ENCODE measurements at regions not wholly inside any gene's neighbourhood (a gene's known extent, or its start where the extent isn't known, plus 50 kb on each side); places are given as distances from the start of the nearest gene placed in this dataset.

DNA sequence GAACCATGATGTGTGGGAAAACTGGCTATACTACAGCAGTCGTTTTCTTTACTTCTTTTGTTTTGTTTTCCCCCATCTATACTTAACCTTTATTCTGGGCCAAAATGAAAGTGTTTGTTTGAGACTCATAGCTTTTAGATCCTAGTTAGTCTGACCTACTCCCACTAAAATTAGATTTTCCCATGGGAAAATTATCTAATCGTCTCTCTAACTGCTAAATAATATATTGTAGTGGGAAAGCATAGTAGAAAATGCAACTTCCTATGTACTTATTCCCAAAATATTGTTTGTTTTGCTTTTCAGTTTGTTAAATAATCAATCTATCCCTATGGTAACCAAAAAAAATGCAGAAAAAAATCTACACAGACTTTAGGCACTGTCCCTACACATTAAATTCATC is 96.6 kb downstream of the NOC3L start:
- no peak for TF ChIP-seq SPI1 (IDR thresholded peaks at IDR 0.05; ENCODE audit: borderline replicate concordance, low read depth)
- no peak for TF ChIP-seq REST (IDR thresholded peaks at IDR 0.05; ENCODE audit: insufficient replicate concordance, low read depth)
- TF ChIP-seq GABPA (IDR thresholded peaks at IDR 0.05; ENCODE audit: low read depth): no peak
- H3K4me3 ChIP-seq (replicated peaks; ENCODE audit: insufficient read depth, low read length): no peak overlapping the region
- no peak for DNase-seq (ENCODE audit: low read depth in 1 of 2, low spot score in 1 of 2)
- no peaks in the 10 kb centered on the region for H3K27me3 ChIP-seq (ENCODE audit: insufficient read depth, poor library complexity, severe bottlenecking)
- no peak overlapping the region for H3K27ac ChIP-seq (replicated peaks)

DNA sequence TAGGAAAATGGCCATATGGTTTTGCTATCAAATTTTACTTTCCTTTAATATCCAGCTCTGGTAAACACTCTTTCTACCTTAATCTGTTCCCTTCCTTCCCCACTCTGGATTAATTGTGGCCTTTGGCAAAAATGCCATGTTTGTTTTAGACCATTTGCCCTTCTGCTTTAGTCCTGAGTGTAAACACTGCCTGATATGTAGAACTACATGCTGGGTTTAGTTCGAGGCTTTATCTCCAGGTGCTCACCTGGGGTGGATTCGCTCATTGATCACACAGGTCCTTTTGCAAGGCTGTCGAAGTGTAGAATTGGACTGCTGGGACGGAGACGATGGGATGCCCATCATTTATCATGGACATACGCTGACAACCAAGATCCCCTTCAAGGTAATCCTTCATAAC is 94.1 kb downstream of the NOC3L start:
- no peak overlapping the region for H3K27ac ChIP-seq (replicated peaks)
- TF ChIP-seq POLR2AphosphoS5 (IDR thresholded peaks at IDR 0.05; ENCODE audit: low read depth) (no peak), REST (IDR thresholded peaks at IDR 0.05; ENCODE audit: insufficient replicate concordance, low read depth) (no peak), GABPA (IDR thresholded peaks at IDR 0.05; ENCODE audit: low read depth) (no peak), SPI1 (IDR thresholded peaks at IDR 0.05; ENCODE audit: borderline replicate concordance, low read depth) (no peak)
- TF ChIP-seq, protein P1, sequence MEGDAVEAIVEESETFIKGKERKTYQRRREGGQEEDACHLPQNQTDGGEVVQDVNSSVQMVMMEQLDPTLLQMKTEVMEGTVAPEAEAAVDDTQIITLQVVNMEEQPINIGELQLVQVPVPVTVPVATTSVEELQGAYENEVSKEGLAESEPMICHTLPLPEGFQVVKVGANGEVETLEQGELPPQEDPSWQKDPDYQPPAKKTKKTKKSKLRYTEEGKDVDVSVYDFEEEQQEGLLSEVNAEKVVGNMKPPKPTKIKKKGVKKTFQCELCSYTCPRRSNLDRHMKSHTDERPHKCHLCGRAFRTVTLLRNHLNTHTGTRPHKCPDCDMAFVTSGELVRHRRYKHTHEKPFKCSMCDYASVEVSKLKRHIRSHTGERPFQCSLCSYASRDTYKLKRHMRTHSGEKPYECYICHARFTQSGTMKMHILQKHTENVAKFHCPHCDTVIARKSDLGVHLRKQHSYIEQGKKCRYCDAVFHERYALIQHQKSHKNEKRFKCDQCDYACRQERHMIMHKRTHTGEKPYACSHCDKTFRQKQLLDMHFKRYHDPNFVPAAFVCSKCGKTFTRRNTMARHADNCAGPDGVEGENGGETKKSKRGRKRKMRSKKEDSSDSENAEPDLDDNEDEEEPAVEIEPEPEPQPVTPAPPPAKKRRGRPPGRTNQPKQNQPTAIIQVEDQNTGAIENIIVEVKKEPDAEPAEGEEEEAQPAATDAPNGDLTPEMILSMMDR (IDR thresholded peaks at IDR 0.05; ENCODE audit: insufficient read depth, low read length): no peak
- no peak overlapping the region for H3K4me3 ChIP-seq (replicated peaks; ENCODE audit: insufficient read depth, low read length)
- no peak for DNase-seq (ENCODE audit: low read depth in 1 of 2, low spot score in 1 of 2)
- H3K27me3 ChIP-seq (ENCODE audit: insufficient read depth, poor library complexity, severe bottlenecking): no peaks in the 10 kb centered on the region

GRCh38 chr10:94274142-94274787 is 88.5 kb downstream of the NOC3L start:
- Histone ChIP-seq H3K27ac (replicated peaks) (no peak overlapping the region), H3K27me3 (ENCODE audit: insufficient read depth, poor library complexity, severe bottlenecking) (no peaks in the 10 kb centered on the region), H3K4me3 (replicated peaks; ENCODE audit: insufficient read depth, low read length) (no peak overlapping the region)
- TF ChIP-seq, protein P1 (IDR thresholded peaks at IDR 0.05; ENCODE audit: insufficient read depth, low read length): no peak
- no peak for DNase-seq (ENCODE audit: low read depth in 1 of 2, low spot score in 1 of 2)

DNA sequence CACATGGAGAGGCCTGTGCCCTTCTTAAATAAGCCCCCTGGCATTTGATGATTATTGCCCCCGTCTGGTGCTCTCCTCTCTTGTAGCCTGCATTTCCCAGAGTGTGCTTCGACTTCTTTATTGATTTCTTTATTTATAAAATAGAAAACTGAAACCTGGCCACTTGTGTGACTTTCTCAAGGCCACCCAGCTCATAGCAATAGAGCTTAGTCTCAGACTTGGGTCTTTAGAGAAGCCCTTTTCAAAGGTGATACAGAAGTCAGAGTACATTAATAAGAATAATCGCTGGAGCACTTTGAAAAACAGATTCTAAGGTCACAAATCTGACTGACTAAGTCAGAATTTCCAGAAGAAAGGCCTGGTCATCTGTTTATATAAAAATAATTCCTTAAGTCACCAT is 86.6 kb downstream of the NOC3L start:
- no peak for TF ChIP-seq SPI1 (IDR thresholded peaks at IDR 0.05; ENCODE audit: borderline replicate concordance, low read depth)
- TF ChIP-seq, protein P1 (IDR thresholded peaks at IDR 0.05; ENCODE audit: insufficient read depth, low read length): no peak
- no peak for TF ChIP-seq POLR2AphosphoS5 (IDR thresholded peaks at IDR 0.05; ENCODE audit: low read depth)
- TF ChIP-seq GABPA (IDR thresholded peaks at IDR 0.05; ENCODE audit: low read depth): no peak
- TF ChIP-seq REST (IDR thresholded peaks at IDR 0.05; ENCODE audit: insufficient replicate concordance, low read depth): no peak
- Histone ChIP-seq H3K27ac (replicated peaks) (no peak overlapping the region), H3K27me3 (ENCODE audit: insufficient read depth, poor library complexity, severe bottlenecking) (no peaks in the 10 kb centered on the region), H3K4me3 (replicated peaks; ENCODE audit: insufficient read depth, low read length) (no peak overlapping the region)
- no peak for DNase-seq (ENCODE audit: low read depth in 1 of 2, low spot score in 1 of 2)
